ENCODE measurements at regions not wholly inside any gene's neighbourhood (a gene's known extent, or its start where the extent isn't known, plus 50 kb on each side); places are given as distances from the start of the nearest gene placed in this dataset.

DNA sequence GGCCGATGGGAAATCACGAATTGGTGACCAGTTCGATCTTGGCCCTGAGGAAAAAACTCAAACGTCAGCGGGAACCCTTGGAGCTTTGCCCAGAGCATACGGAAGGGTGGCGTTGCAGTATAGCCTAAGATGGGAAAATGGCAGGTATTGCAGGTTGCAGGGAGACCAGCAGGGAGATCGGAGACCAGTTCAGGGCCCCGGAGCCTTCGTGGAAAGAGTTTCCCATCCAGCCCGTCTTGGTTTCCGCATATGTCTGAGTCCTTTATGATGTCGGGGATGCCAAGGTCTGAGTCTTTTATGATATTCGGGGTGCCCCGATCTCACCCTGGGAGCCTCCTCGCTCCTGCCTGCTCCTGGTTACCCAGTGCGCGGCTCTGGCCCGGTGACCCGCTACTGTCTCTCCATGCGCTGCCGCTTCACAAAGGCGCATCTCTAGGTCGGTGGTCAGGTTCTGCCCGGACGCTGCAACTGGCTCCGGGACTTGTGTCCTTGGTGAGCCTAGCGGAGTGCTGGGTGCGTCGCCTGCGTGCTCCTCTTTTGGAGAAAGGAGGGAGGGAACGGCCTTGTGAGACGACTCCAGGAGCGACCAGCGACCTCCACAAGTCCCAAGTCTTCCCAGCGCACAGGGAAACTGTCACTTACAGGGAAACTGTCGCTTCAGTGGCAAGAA is 94.2 kb downstream of the PRKAB2 start:
- Mint-ChIP-seq H3K27ac (no peak overlapping the region), H3K36me3 (no peaks in the 10 kb centered on the region), H3K4me1 (peaks cover 7% of the 10 kb centered on the region), H3K4me3 (peak overlapping the region; percentile 28), H3K9me3 (peaks cover 37% of the 10 kb centered on the region), H3K27me3 (ENCODE audit: insufficient read depth, low read depth) (peaks cover 86% of the 10 kb centered on the region)
- Histone ChIP-seq H3K4me1 (no peaks in the 10 kb centered on the region), H3K9me3 (ENCODE audit: low read depth) (no peaks in the 10 kb centered on the region), H2AFZ (replicated peaks) (no peak overlapping the region), H3F3A (ENCODE audit: low read depth) (peaks cover under 1% of the 10 kb centered on the region), H3K27me3 (peaks cover 43% of the 10 kb centered on the region), H3K9ac (no peak overlapping the region), H4K20me1 (ENCODE audit: low read depth) (no peaks in the 10 kb centered on the region), H3K4me2 (no peak overlapping the region), H3K27ac (no peak overlapping the region), H3K79me2 (ENCODE audit: low read depth) (no peaks in the 10 kb centered on the region), H3K4me3 (no peak overlapping the region), H3K36me3 (no peaks in the 10 kb centered on the region)
- no peak for DNase-seq (ENCODE audit: low spot score)
- TF ChIP-seq EZH2 (IDR thresholded peaks at IDR 0.05) (no peak), CTCF (IDR thresholded peaks at IDR 0.05) (no peak), EZH2phosphoT487 (IDR thresholded peaks at IDR 0.05) (no peak)

- no peaks in the 10 kb centered on the region for H3K79me2 ChIP-seq (ENCODE audit: low read depth)
- H4K20me1 ChIP-seq (ENCODE audit: low read depth), result no peaks in the 10 kb centered on the region
- no peak overlapping the region for H3K9ac ChIP-seq
- H3K9me3 ChIP-seq (ENCODE audit: low read depth), result no peaks in the 10 kb centered on the region
- no peak overlapping the region for H2AFZ ChIP-seq (replicated peaks)
- H3F3A ChIP-seq (ENCODE audit: low read depth), result peaks cover 2% of the 10 kb centered on the region
- H3K27me3 Mint-ChIP-seq (ENCODE audit: insufficient read depth, low read depth), result peaks cover 88% of the 10 kb centered on the region
- no peak overlapping the region for H3K4me3 Mint-ChIP-seq
- H3K27me3 ChIP-seq, result peaks cover 43% of the 10 kb centered on the region
- H3K27ac ChIP-seq, result no peak overlapping the region
- no peak for DNase-seq (ENCODE audit: low spot score)
- H3K9me3 Mint-ChIP-seq, result peaks cover 37% of the 10 kb centered on the region
- TF ChIP-seq CTCF (IDR thresholded peaks at IDR 0.05) (no peak), EZH2phosphoT487 (IDR thresholded peaks at IDR 0.05) (no peak), EZH2 (IDR thresholded peaks at IDR 0.05) (no peak)
- H3K36me3 ChIP-seq, result no peaks in the 10 kb centered on the region
- no peaks in the 10 kb centered on the region for H3K4me1 ChIP-seq
- no peak overlapping the region for H3K4me2 ChIP-seq
- H3K4me1 Mint-ChIP-seq, result peaks cover 7% of the 10 kb centered on the region
- H3K27ac Mint-ChIP-seq, result no peak overlapping the region
- no peak overlapping the region for H3K4me3 ChIP-seq
- no peaks in the 10 kb centered on the region for H3K36me3 Mint-ChIP-seq
These were observed 94.7 kb downstream of the PRKAB2 start for GRCh38 chr1:147077523-147077922.

- peaks cover 39% of the 10 kb centered on the region for H3K9me3 Mint-ChIP-seq
- Histone ChIP-seq H3K4me1 (no peaks in the 10 kb centered on the region), H3F3A (ENCODE audit: low read depth) (peaks cover 3% of the 10 kb centered on the region), H3K4me2 (no peak overlapping the region), H3K27me3 (peaks cover 43% of the 10 kb centered on the region), H3K79me2 (ENCODE audit: low read depth) (no peaks in the 10 kb centered on the region), H3K9ac (no peak overlapping the region), H3K36me3 (no peaks in the 10 kb centered on the region), H2AFZ (replicated peaks) (no peak overlapping the region), H3K4me3 (no peak overlapping the region), H3K9me3 (ENCODE audit: low read depth) (no peaks in the 10 kb centered on the region), H3K27ac (no peak overlapping the region), H4K20me1 (ENCODE audit: low read depth) (no peaks in the 10 kb centered on the region)
- no peak overlapping the region for H3K4me3 Mint-ChIP-seq
- H3K4me1 Mint-ChIP-seq, result peaks cover 7% of the 10 kb centered on the region
- DNase-seq (ENCODE audit: low spot score), result no peak
- H3K27ac Mint-ChIP-seq, result no peak overlapping the region
- H3K27me3 Mint-ChIP-seq (ENCODE audit: insufficient read depth, low read depth), result peaks cover 88% of the 10 kb centered on the region
- TF ChIP-seq EZH2phosphoT487 (IDR thresholded peaks at IDR 0.05) (no peak), CTCF (IDR thresholded peaks at IDR 0.05) (no peak), EZH2 (IDR thresholded peaks at IDR 0.05) (no peak)
- no peaks in the 10 kb centered on the region for H3K36me3 Mint-ChIP-seq
These were observed 95.2 kb downstream of the PRKAB2 start for GRCh38 chr1:147077081-147077480.
